ENCODE measurements at regions not wholly inside any gene's neighbourhood (a gene's known extent, or its start where the extent isn't known, plus 50 kb on each side); places are given as distances from the start of the nearest gene placed in this dataset.

- TF ChIP-seq GPBP1L1 (CRISPR knock-in tag; IDR thresholded peaks at IDR 0.05) (no peak), KLF13 (CRISPR knock-in tag; IDR thresholded peaks at IDR 0.05) (no peak), HDAC6 (IDR thresholded peaks at IDR 0.05; ENCODE audit: low read depth, low read length) (no peak), ZFP90 (CRISPR knock-in tag; IDR thresholded peaks at IDR 0.05; ENCODE audit: borderline replicate concordance) (no peak), ONECUT2 (CRISPR knock-in tag; IDR thresholded peaks at IDR 0.05) (no peak), SIX1 (CRISPR knock-in tag; IDR thresholded peaks at IDR 0.05; ENCODE audit: borderline replicate concordance) (peak; percentile 44; the same call in 1 of the 2 replicates), YEATS2 (CRISPR knock-in tag; IDR thresholded peaks at IDR 0.05; ENCODE audit: borderline replicate concordance) (peak; percentile 52; the same call in 1 of the 2 replicates), KDM5A (IDR thresholded peaks at IDR 0.05; ENCODE audit: borderline replicate concordance, low read length) (no peak; the same call in 1 of the 2 replicates), NR2F6 (IDR thresholded peaks at IDR 0.05) (no peak), NR2F6 (CRISPR knock-in tag; IDR thresholded peaks at IDR 0.05) (peak; percentile 62; the same call in 1 of the 2 replicates), CEBPG (CRISPR knock-in tag; IDR thresholded peaks at IDR 0.05) (peak; percentile 89), ZEB1 (IDR thresholded peaks at IDR 0.05; ENCODE audit: insufficient replicate concordance, low read depth) (no peak), MATR3 (CRISPR knock-in tag; IDR thresholded peaks at IDR 0.05) (no peak), ZNF670 (CRISPR knock-in tag; IDR thresholded peaks at IDR 0.05; ENCODE audit: borderline replicate concordance) (no peak), ZNF674 (CRISPR knock-in tag; IDR thresholded peaks at IDR 0.05; ENCODE audit: low read depth) (no peak), ZNF558 (CRISPR knock-in tag; IDR thresholded peaks at IDR 0.05; ENCODE audit: borderline replicate concordance) (no peak), MTF1 (CRISPR knock-in tag; IDR thresholded peaks at IDR 0.05) (no peak), ISL2 (CRISPR knock-in tag; IDR thresholded peaks at IDR 0.05) (peak; percentile 47; the same call in 1 of the 2 replicates), MAZ (IDR thresholded peaks at IDR 0.05; ENCODE audit: borderline replicate concordance, low read depth, low read length) (no peak), MAZ (CRISPR knock-in tag; IDR thresholded peaks at IDR 0.05; ENCODE audit: low read depth) (no peak), ZNF160 (CRISPR knock-in tag; IDR thresholded peaks at IDR 0.05) (no peak), ZNF839 (CRISPR knock-in tag; IDR thresholded peaks at IDR 0.05; ENCODE audit: borderline replicate concordance) (no peak)
- TF ChIP-seq, protein P1, sequence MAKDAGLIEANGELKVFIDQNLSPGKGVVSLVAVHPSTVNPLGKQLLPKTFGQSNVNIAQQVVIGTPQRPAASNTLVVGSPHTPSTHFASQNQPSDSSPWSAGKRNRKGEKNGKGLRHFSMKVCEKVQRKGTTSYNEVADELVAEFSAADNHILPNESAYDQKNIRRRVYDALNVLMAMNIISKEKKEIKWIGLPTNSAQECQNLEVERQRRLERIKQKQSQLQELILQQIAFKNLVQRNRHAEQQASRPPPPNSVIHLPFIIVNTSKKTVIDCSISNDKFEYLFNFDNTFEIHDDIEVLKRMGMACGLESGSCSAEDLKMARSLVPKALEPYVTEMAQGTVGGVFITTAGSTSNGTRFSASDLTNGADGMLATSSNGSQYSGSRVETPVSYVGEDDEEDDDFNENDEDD (CRISPR knock-in tag; IDR thresholded peaks at IDR 0.05; ENCODE audit: borderline replicate concordance): no peak
- TF ChIP-seq, protein P2, sequence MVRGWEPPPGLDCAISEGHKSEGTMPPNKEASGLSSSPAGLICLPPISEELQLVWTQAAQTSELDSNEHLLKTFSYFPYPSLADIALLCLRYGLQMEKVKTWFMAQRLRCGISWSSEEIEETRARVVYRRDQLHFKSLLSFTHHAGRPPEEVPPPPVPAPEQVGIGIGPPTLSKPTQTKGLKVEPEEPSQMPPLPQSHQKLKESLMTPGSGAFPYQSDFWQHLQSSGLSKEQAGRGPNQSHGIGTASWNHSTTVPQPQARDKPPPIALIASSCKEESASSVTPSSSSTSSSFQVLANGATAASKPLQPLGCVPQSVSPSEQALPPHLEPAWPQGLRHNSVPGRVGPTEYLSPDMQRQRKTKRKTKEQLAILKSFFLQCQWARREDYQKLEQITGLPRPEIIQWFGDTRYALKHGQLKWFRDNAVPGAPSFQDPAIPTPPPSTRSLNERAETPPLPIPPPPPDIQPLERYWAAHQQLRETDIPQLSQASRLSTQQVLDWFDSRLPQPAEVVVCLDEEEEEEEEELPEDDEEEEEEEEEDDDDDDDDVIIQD (CRISPR knock-in tag; IDR thresholded peaks at IDR 0.05; ENCODE audit: low read depth): peak; percentile 96
- TF ChIP-seq, protein P3, sequence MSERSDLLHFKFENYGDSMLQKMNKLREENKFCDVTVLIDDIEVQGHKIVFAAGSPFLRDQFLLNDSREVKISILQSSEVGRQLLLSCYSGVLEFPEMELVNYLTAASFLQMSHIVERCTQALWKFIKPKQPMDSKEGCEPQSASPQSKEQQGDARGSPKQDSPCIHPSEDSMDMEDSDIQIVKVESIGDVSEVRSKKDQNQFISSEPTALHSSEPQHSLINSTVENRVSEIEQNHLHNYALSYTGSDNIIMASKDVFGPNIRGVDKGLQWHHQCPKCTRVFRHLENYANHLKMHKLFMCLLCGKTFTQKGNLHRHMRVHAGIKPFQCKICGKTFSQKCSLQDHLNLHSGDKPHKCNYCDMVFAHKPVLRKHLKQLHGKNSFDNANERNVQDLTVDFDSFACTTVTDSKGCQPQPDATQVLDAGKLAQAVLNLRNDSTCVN (CRISPR knock-in tag; IDR thresholded peaks at IDR 0.05; ENCODE audit: borderline replicate concordance): peak; percentile 52; the same call in 1 of the 2 replicates
Observed at GRCh38 chr5:56440871-56441740, 208.0 kb upstream of the ANKRD55 start (continued).

Data from HepG2 (cell line).